ENCODE measurements at regions not wholly inside any gene's neighbourhood (a gene's known extent, or its start where the extent isn't known, plus 50 kb on each side); places are given as distances from the start of the nearest gene placed in this dataset.
A peak's percentile ranks its signal among the peaks of the same experiment; 100 is the strongest.

DNA sequence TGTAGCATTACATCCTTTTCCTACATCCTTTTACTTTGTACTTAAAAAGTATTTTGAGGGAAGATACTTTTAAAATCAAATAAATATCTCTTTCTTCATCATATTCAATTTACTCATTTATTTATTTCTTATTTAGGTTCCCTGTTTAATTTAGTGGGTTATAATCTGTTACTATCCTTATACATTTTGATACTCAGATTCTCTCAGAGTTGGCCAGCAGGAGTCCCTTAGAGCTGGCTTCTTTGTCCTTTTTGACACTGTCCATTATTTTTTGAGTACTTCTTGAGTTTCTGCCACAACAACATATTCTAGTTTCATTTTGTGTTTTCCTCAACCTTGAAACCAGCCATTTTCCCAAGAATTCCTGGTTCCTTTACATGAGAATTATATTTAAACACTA, 111.6 kb upstream of the DCBLD2 start:
- no peaks in the 10 kb centered on the region for H3K79me1 ChIP-seq (ENCODE audit: insufficient read depth, low read depth, low read length, poor library complexity, severe bottlenecking)
- H3K14ac ChIP-seq (ENCODE audit: insufficient read depth, low read length): no peak overlapping the region
- H3K9me3 ChIP-seq (ENCODE audit: control insufficient read depth, low read depth, low read length): no peaks in the 10 kb centered on the region
- no peak for DNase-seq
- no peak overlapping the region for H3K9ac ChIP-seq (ENCODE audit: extremely low read depth, insufficient read length, low read length)
- no peaks in the 10 kb centered on the region for H4K20me1 ChIP-seq (ENCODE audit: control insufficient read depth, insufficient read depth, insufficient read length)
- H3K79me2 ChIP-seq (ENCODE audit: insufficient read depth, low read length): no peaks in the 10 kb centered on the region
- H3K9me3 Mint-ChIP-seq: peaks cover 0 to 3% of the 10 kb centered on the region in 2 experiments; a peak in 2 of 5 replicates
- no peak overlapping the region for H3K56ac ChIP-seq (ENCODE audit: insufficient read length, low read depth, low read length)
- H2BK12ac ChIP-seq (ENCODE audit: insufficient read length, low read depth, low read length): no peak overlapping the region
- H3K27me3 ChIP-seq (ENCODE audit: insufficient read depth, low read length): no peaks in the 10 kb centered on the region
- no peaks in the 10 kb centered on the region for H3K36me3 Mint-ChIP-seq (ENCODE audit: insufficient read depth in 1 of 3, low read depth in 3 of 3)
- H4K91ac ChIP-seq (ENCODE audit: insufficient read length, low read depth, low read length): no peak overlapping the region
- H2BK5ac ChIP-seq (ENCODE audit: insufficient read length, low read length): no peak overlapping the region
- H3K27me3 Mint-ChIP-seq (ENCODE audit: low read depth): no peaks in the 10 kb centered on the region; the same call in none of the 2 replicates
- no peak overlapping the region for H2BK15ac ChIP-seq (ENCODE audit: low read depth, low read length)
- no peak overlapping the region for H4K8ac ChIP-seq (replicated peaks; ENCODE audit: insufficient read length, low read depth, low read length)
- no peak overlapping the region for H3K4me2 ChIP-seq (ENCODE audit: insufficient read depth, insufficient read length, low read length)
- no peak overlapping the region for H2AFZ ChIP-seq (ENCODE audit: low read length)
- H3K4me3 Mint-ChIP-seq: no peak overlapping the region
- no peak overlapping the region for H3T11ph ChIP-seq (ENCODE audit: low read length)
- H3K18ac ChIP-seq (ENCODE audit: insufficient read length, low read depth, low read length): no peak overlapping the region
- no peak overlapping the region for H2BK120ac ChIP-seq (ENCODE audit: low read depth, low read length, poor library complexity, severe bottlenecking)
- H2AK5ac ChIP-seq (ENCODE audit: insufficient read length, low read length): no peak overlapping the region
- H3K27ac ChIP-seq (ENCODE audit: insufficient read length, low read depth, low read length): no peak overlapping the region
- H3K4me1 ChIP-seq (ENCODE audit: insufficient read depth, low read length): no peaks in the 10 kb centered on the region
- no peaks in the 10 kb centered on the region for H3K23me2 ChIP-seq (ENCODE audit: insufficient read length, low read depth, low read length, poor library complexity, severe bottlenecking)
- H3K4me1 Mint-ChIP-seq: no peaks in the 10 kb centered on the region
- no peak overlapping the region for H3K23ac ChIP-seq (ENCODE audit: insufficient read length, low read depth, low read length)
- no peak overlapping the region for H4K5ac ChIP-seq (ENCODE audit: insufficient read length, low read depth, low read length)
- TF ChIP-seq, protein P1, sequence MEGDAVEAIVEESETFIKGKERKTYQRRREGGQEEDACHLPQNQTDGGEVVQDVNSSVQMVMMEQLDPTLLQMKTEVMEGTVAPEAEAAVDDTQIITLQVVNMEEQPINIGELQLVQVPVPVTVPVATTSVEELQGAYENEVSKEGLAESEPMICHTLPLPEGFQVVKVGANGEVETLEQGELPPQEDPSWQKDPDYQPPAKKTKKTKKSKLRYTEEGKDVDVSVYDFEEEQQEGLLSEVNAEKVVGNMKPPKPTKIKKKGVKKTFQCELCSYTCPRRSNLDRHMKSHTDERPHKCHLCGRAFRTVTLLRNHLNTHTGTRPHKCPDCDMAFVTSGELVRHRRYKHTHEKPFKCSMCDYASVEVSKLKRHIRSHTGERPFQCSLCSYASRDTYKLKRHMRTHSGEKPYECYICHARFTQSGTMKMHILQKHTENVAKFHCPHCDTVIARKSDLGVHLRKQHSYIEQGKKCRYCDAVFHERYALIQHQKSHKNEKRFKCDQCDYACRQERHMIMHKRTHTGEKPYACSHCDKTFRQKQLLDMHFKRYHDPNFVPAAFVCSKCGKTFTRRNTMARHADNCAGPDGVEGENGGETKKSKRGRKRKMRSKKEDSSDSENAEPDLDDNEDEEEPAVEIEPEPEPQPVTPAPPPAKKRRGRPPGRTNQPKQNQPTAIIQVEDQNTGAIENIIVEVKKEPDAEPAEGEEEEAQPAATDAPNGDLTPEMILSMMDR (conservative IDR thresholded peaks at IDR 0.05): peak; percentile 23; the same call in 1 of the 3 replicates
- no peak overlapping the region for H2BK20ac ChIP-seq (ENCODE audit: low read depth, low read length, poor library complexity, severe bottlenecking)
- H3K4ac ChIP-seq (ENCODE audit: low read depth, low read length): no peak overlapping the region
- H3K27ac Mint-ChIP-seq: no peak overlapping the region
